SU-DHL-6 (cell line): ENCODE measurements at regions not wholly inside any gene's neighbourhood (a gene's known extent, or its start where the extent isn't known, plus 50 kb on each side); places are given as distances from the start of the nearest gene placed in this dataset.

Source experiments
- CTCF ChIP-seq: fragments of 200-600 bp; sonication (generic); IDR thresholded peaks from one replicate; pipeline ENCODE4 v1.5.1; 2017; ENCODE audit warnings: antibody characterized with exemption, mild to moderate bottlenecking, low read length, moderate library complexity; ENCODE audit not compliant: insufficient read depth, poor library complexity, severe bottlenecking
- EZH2phosphoT487 ChIP-seq: fragments of 200-600 bp; sonication (generic), shearing (Covaris generic); conservative IDR thresholded peaks from 2 replicates; pipeline ENCODE4 v1.6.1; 2018; ENCODE audit warnings: mild to moderate bottlenecking, antibody characterized with exemption, low read length, moderate library complexity, mixed read lengths

GRCh38 chr9:36770025-36770424, 197.3 kb downstream of the MELK start:
- TF ChIP-seq EZH2phosphoT487: no peak
- no peak for TF ChIP-seq CTCF
